DND-41 (cell line): ENCODE measurements at regions not wholly inside any gene's neighbourhood (a gene's known extent, or its start where the extent isn't known, plus 50 kb on each side); places are given as distances from the start of the nearest gene placed in this dataset.

ENCODE experiments used
- EZH2 ChIP-seq: IDR thresholded peaks from 3 replicates; pipeline ENCODE4 v1.6.1; 2012; ENCODE audit warnings: borderline replicate concordance, low read depth, mild to moderate bottlenecking, moderate library complexity, low read length, inconsistent platforms; ENCODE audit not compliant: severe bottlenecking
- TF ChIP-seq, protein P1 (sequence below): IDR thresholded peaks from 2 replicates; pipeline ENCODE4 v1.5.1; 2012; ENCODE audit warnings: borderline replicate concordance, low read length, moderate library complexity, mild to moderate bottlenecking; ENCODE audit not compliant: poor library complexity, severe bottlenecking; ENCODE audit errors: extremely low read depth

DNA sequence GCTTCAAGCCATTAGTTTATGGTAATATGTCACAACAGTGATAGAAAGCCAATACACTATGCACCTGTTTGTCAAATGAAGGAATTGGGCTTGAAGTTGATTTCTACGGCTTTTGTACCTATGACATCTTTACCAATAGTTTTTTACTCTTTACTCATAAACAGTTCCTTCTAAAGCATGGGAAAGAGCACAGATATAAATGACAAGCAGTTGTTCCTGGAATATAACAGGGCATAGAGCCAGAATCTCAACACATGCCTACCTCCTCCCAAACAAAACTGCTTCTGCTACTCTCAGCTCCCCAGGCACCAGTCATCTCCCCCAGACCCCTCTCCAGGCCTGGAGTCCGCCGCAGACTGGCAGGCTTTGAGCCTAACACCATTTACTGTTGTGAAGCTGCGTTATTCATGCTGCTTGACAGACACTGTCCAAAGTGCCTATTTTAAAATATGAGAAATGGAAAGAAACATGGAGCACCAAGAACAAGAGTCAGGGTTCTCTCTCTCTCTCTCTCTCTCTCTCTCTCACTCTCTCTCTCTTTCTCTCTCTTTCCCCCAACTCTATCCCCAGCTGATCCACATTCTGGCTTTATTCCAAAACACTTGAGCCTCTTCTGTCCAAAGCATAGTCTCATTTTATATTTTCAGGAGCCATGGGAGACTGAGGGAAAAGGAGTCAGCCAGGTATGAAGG is 111.6 kb downstream of the ADRB2 start:
- TF ChIP-seq, protein P1, sequence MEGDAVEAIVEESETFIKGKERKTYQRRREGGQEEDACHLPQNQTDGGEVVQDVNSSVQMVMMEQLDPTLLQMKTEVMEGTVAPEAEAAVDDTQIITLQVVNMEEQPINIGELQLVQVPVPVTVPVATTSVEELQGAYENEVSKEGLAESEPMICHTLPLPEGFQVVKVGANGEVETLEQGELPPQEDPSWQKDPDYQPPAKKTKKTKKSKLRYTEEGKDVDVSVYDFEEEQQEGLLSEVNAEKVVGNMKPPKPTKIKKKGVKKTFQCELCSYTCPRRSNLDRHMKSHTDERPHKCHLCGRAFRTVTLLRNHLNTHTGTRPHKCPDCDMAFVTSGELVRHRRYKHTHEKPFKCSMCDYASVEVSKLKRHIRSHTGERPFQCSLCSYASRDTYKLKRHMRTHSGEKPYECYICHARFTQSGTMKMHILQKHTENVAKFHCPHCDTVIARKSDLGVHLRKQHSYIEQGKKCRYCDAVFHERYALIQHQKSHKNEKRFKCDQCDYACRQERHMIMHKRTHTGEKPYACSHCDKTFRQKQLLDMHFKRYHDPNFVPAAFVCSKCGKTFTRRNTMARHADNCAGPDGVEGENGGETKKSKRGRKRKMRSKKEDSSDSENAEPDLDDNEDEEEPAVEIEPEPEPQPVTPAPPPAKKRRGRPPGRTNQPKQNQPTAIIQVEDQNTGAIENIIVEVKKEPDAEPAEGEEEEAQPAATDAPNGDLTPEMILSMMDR, result no peak
- no peak for TF ChIP-seq EZH2
